ENCODE measurements at regions not wholly inside any gene's neighbourhood (a gene's known extent, or its start where the extent isn't known, plus 50 kb on each side); places are given as distances from the start of the nearest gene placed in this dataset.

DNA sequence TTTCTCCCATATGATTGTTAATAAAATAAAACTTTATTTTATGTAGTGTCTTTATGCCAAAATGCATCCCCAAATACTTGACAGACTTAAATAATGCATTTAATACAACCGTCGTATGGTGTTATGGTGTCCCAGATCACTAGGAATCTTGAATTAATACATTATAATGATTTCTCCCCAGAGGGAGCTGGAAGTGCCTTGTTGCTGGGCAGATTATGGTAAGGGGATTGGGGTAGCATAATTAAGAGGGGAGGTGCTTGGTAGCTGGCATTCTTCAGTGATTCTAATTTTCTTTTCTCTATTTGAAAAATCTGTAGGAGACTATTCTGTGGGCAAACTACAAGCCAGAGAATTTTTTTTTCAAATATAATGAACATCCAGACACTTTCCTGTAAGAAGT lies 1043.7 kb downstream of the ADGRL2 start:
- TF ChIP-seq, protein P1, sequence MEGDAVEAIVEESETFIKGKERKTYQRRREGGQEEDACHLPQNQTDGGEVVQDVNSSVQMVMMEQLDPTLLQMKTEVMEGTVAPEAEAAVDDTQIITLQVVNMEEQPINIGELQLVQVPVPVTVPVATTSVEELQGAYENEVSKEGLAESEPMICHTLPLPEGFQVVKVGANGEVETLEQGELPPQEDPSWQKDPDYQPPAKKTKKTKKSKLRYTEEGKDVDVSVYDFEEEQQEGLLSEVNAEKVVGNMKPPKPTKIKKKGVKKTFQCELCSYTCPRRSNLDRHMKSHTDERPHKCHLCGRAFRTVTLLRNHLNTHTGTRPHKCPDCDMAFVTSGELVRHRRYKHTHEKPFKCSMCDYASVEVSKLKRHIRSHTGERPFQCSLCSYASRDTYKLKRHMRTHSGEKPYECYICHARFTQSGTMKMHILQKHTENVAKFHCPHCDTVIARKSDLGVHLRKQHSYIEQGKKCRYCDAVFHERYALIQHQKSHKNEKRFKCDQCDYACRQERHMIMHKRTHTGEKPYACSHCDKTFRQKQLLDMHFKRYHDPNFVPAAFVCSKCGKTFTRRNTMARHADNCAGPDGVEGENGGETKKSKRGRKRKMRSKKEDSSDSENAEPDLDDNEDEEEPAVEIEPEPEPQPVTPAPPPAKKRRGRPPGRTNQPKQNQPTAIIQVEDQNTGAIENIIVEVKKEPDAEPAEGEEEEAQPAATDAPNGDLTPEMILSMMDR (IDR thresholded peaks at IDR 0.05; ENCODE audit: low read length) = no peak
- TF ChIP-seq EZH2 (IDR thresholded peaks at IDR 0.05; ENCODE audit: borderline replicate concordance, low read length) = no peak
